MM.1S (cell line): ENCODE measurements at regions not wholly inside any gene's neighbourhood (a gene's known extent, or its start where the extent isn't known, plus 50 kb on each side); places are given as distances from the start of the nearest gene placed in this dataset.
"Not testable (repeated sequence)": the region's sequence is repeated elsewhere in the genome, so short reads cannot be mapped to it uniquely, and the experiment has no call there.

Experiments
- DNase-seq: peaks from one replicate; pipeline ENCODE4 v3.0.0-alpha.2; 2015
- H2AFZ ChIP-seq: fragments of 300-600 bp; sonication (generic); 2 replicates; pipeline ENCODE4 v1.6.0; 2016; ENCODE audit warnings: antibody characterized with exemption, low read length
- H3F3A ChIP-seq: fragments of 300-600 bp; sonication (generic); 2 replicates; pipeline ENCODE4 v1.6.1; 2016; ENCODE audit warnings: mild to moderate bottlenecking, antibody characterized with exemption, low read length, moderate library complexity, mixed read lengths; ENCODE audit not compliant: insufficient read depth
- H3K27ac ChIP-seq: fragments of 300-600 bp; sonication (generic); 2 replicates; pipeline ENCODE4 v1.5.1; 2016; ENCODE audit warnings: mild to moderate bottlenecking, low read length
- H3K27me3 ChIP-seq: fragments of 300-600 bp; sonication (generic); replicated peaks from 2 replicates; pipeline ENCODE4 v1.6.0; 2016; ENCODE audit warnings: low read length; ENCODE audit not compliant: insufficient read depth
- H3K36me3 ChIP-seq: fragments of 300-600 bp; sonication (generic); replicated peaks from 2 replicates; pipeline ENCODE4 v1.6.1; 2016; ENCODE audit warnings: mild to moderate bottlenecking, low read length, mixed read lengths; ENCODE audit not compliant: insufficient read depth
- H3K4me1 ChIP-seq: fragments of 300-600 bp; sonication (generic); 2 replicates; pipeline ENCODE4 v1.6.1; 2016; ENCODE audit warnings: low read length, mixed read lengths
- H3K4me2 ChIP-seq: fragments of 300-600 bp; sonication (generic); 2 replicates; pipeline ENCODE4 v1.6.0; 2016; ENCODE audit warnings: low read depth, low read length
- H3K4me3 ChIP-seq: fragments of 300-600 bp; sonication (generic); 2 replicates; pipeline ENCODE4 v1.5.1; 2016; ENCODE audit warnings: low read length, mixed read lengths
- H3K79me2 ChIP-seq: fragments of 300-600 bp; sonication (generic); 2 replicates; pipeline ENCODE4 v1.6.1; 2016; ENCODE audit warnings: mixed run types, low read length, mixed read lengths
- H3K9ac ChIP-seq: fragments of 300-600 bp; sonication (generic); 2 replicates; pipeline ENCODE4 v1.6.1; 2016; ENCODE audit warnings: low read length, mixed read lengths
- H3K9me2 ChIP-seq: fragments of 300-600 bp; sonication (generic); replicated peaks from 2 replicates; pipeline ENCODE4 v1.6.1; 2016; ENCODE audit warnings: mild to moderate bottlenecking, low read length, mixed read lengths; ENCODE audit not compliant: insufficient read depth
- H3K9me3 ChIP-seq: fragments of 300-600 bp; sonication (generic); replicated peaks from 2 replicates; pipeline ENCODE4 v1.6.1; 2016; ENCODE audit warnings: mild to moderate bottlenecking, low read length, mixed read lengths; ENCODE audit not compliant: insufficient read depth
- H4K20me1 ChIP-seq: fragments of 300-600 bp; sonication (generic); 2 replicates; pipeline ENCODE4 v1.6.1; 2016; ENCODE audit warnings: mild to moderate bottlenecking, low read length, moderate library complexity, mixed read lengths; ENCODE audit not compliant: insufficient read depth
- CTCF ChIP-seq: fragments of 300-600 bp; sonication (generic); IDR thresholded peaks from 2 replicates; pipeline ENCODE4 v1.5.1; 2016; ENCODE audit warnings: antibody characterized with exemption, low read length, mixed read lengths
- EZH2 ChIP-seq: fragments of 300-600 bp; sonication (generic); optimal IDR thresholded peaks from 2 replicates; pipeline ENCODE3; 2017; ENCODE audit warnings: low read depth, mild to moderate bottlenecking, antibody characterized with exemption, low read length, mixed read lengths
- EZH2phosphoT487 ChIP-seq: fragments of 300-600 bp; sonication (generic); IDR thresholded peaks from 2 replicates; pipeline ENCODE4 v1.6.1; 2018; ENCODE audit warnings: antibody characterized with exemption, low read length

- Histone ChIP-seq H3K9me3 (no peaks in the 10 kb centered on the region), H3K36me3 (no peaks in the 10 kb centered on the region), H3K4me1 (no peaks in the 10 kb centered on the region), H2AFZ (no peak overlapping the region), H4K20me1 (no peaks in the 10 kb centered on the region), H3K4me3 (no peak overlapping the region), H3K9me2 (no peaks in the 10 kb centered on the region), H3K27ac (no peak overlapping the region), H3F3A (no peaks in the 10 kb centered on the region), H3K9ac (no peak overlapping the region), H3K27me3 (no peaks in the 10 kb centered on the region), H3K79me2 (no peaks in the 10 kb centered on the region), H3K4me2 (no peak overlapping the region)
- DNase-seq = no peak
- TF ChIP-seq EZH2phosphoT487 = no peak
- TF ChIP-seq EZH2 = no peak
- TF ChIP-seq CTCF = no peak
Observed at GRCh38 chr1:118479351-118479750, 294.3 kb upstream of the SPAG17 start.

GRCh38 chr1:118473825-118474224 is 288.8 kb upstream of the SPAG17 start:
- Histone ChIP-seq H3K27me3 (no peaks in the 10 kb centered on the region), H3K9ac (no peak overlapping the region), H3K36me3 (no peaks in the 10 kb centered on the region), H2AFZ (no peak overlapping the region), H3K9me3 (no peaks in the 10 kb centered on the region), H3K27ac (no peak overlapping the region), H3K4me3 (no peak overlapping the region), H3K9me2 (no peaks in the 10 kb centered on the region), H3K4me2 (no peak overlapping the region), H4K20me1 (no peaks in the 10 kb centered on the region), H3F3A (no peaks in the 10 kb centered on the region), H3K79me2 (no peaks in the 10 kb centered on the region), H3K4me1 (no peaks in the 10 kb centered on the region)
- no peak for DNase-seq
- TF ChIP-seq EZH2phosphoT487 (no peak), EZH2 (no peak), CTCF (no peak)

GRCh38 chr1:118464460-118464859 is 279.4 kb upstream of the SPAG17 start:
- not testable (repeated sequence) for H3K9me3 ChIP-seq, H4K20me1 ChIP-seq, H3K4me3 ChIP-seq, H2AFZ ChIP-seq, H3K79me2 ChIP-seq, H3K4me2 ChIP-seq, H3F3A ChIP-seq, DNase-seq, H3K9ac ChIP-seq, H3K27me3 ChIP-seq, H3K36me3 ChIP-seq, H3K27ac ChIP-seq, H3K9me2 ChIP-seq, H3K4me1 ChIP-seq

GRCh38 chr1:118461154-118461553 is 276.1 kb upstream of the SPAG17 start:
- H3K27ac ChIP-seq = no peak overlapping the region
- H3K9ac ChIP-seq = no peak overlapping the region
- no peaks in the 10 kb centered on the region for H4K20me1 ChIP-seq
- H3K4me3 ChIP-seq = no peak overlapping the region
- no peak overlapping the region for H3K4me2 ChIP-seq
- H3K79me2 ChIP-seq = no peaks in the 10 kb centered on the region
- H3F3A ChIP-seq = no peaks in the 10 kb centered on the region
- no peaks in the 10 kb centered on the region for H3K4me1 ChIP-seq
- H2AFZ ChIP-seq = no peak overlapping the region
- TF ChIP-seq EZH2phosphoT487 (no peak), EZH2 (no peak), CTCF (peak; percentile 22)
- no peaks in the 10 kb centered on the region for H3K27me3 ChIP-seq
- H3K9me3 ChIP-seq = no peaks in the 10 kb centered on the region
- no peaks in the 10 kb centered on the region for H3K36me3 ChIP-seq
- DNase-seq = no peak
- no peaks in the 10 kb centered on the region for H3K9me2 ChIP-seq
